ENCODE measurements at regions not wholly inside any gene's neighbourhood (a gene's known extent, or its start where the extent isn't known, plus 50 kb on each side); places are given as distances from the start of the nearest gene placed in this dataset.

DNA sequence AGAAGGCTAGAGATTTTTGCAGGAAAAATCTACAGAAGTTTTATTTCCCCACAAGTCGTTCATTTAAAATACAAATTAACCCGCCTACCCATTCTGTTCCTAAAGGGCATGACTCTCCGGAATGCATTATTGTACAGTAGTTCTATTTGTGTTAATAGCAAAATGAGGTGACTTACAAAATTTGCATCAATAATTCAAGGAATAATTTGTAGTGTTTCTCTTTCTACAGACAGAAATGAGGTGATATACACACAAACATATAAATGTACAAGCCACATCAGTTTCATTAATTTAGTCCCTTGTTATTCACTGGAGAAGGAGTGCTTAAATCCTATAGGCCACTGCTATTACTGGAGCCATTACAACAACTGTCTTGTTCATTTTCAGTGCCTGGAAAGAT is 501.3 kb upstream of the DIAPH2 start:
- TF ChIP-seq, protein P1, sequence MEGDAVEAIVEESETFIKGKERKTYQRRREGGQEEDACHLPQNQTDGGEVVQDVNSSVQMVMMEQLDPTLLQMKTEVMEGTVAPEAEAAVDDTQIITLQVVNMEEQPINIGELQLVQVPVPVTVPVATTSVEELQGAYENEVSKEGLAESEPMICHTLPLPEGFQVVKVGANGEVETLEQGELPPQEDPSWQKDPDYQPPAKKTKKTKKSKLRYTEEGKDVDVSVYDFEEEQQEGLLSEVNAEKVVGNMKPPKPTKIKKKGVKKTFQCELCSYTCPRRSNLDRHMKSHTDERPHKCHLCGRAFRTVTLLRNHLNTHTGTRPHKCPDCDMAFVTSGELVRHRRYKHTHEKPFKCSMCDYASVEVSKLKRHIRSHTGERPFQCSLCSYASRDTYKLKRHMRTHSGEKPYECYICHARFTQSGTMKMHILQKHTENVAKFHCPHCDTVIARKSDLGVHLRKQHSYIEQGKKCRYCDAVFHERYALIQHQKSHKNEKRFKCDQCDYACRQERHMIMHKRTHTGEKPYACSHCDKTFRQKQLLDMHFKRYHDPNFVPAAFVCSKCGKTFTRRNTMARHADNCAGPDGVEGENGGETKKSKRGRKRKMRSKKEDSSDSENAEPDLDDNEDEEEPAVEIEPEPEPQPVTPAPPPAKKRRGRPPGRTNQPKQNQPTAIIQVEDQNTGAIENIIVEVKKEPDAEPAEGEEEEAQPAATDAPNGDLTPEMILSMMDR (conservative IDR thresholded peaks at IDR 0.05; ENCODE audit: low read depth, low read length): no peak
- TF ChIP-seq EZH2phosphoT487 (IDR thresholded peaks at IDR 0.05; ENCODE audit: borderline replicate concordance, low read length) (no peak), EZH2 (IDR thresholded peaks at IDR 0.05; ENCODE audit: low read length, unreplicated experiment) (no peak)
